Fibroblast of lung (primary cell): ENCODE measurements at regions not wholly inside any gene's neighbourhood (a gene's known extent, or its start where the extent isn't known, plus 50 kb on each side); places are given as distances from the start of the nearest gene placed in this dataset.

Experiments used
- DNase-seq, 2 donors: peaks; one replicate each; pipeline versions ENCODE4 v3.0.0 to v3.0.0-alpha.2; 2010; ENCODE audit warnings: low read depth in 2 of 2
- H2AFZ ChIP-seq: 2 replicates; pipeline ENCODE4 v1.5.1; 2012; ENCODE audit warnings: low read length, control low read depth, inconsistent platforms
- H3K27ac ChIP-seq: 2 replicates; pipeline ENCODE4 v1.5.1; 2011; ENCODE audit warnings: low read length, control low read depth; ENCODE audit not compliant: insufficient read depth
- H3K27me3 ChIP-seq: 2 replicates; pipeline ENCODE4 v1.5.1; 2011; ENCODE audit warnings: mild to moderate bottlenecking, low read length; ENCODE audit not compliant: control insufficient read depth, insufficient read depth
- H3K36me3 ChIP-seq: 2 replicates; pipeline ENCODE4 v1.5.1; 2011; ENCODE audit warnings: low read length; ENCODE audit not compliant: control insufficient read depth, insufficient read depth
- H3K4me1 ChIP-seq: 2 replicates; pipeline ENCODE4 v1.5.1; 2011; ENCODE audit warnings: low read length; ENCODE audit not compliant: control insufficient read depth, insufficient read depth; ENCODE audit errors: extremely low read depth
- H3K4me2 ChIP-seq: 2 replicates; pipeline ENCODE4 v1.5.1; 2011; ENCODE audit warnings: low read length, control low read depth; ENCODE audit not compliant: insufficient read depth; ENCODE audit errors: extremely low read depth
- H3K4me3 ChIP-seq, 4 experiments: fragments of 200-600 bp in 1 of 4; sonication (generic) in 1 of 4; replicated peaks in 1 of 4; 2 replicates each; pipeline ENCODE4 v1.5.1; 2011 to 2016; ENCODE audit warnings: low read length in 4 of 4, low read depth in 3 of 4, mild to moderate bottlenecking in 3 of 4, control low read depth in 2 of 4, inconsistent platforms in 1 of 4, mixed read lengths in 1 of 4; ENCODE audit not compliant: insufficient read depth in 1 of 4; ENCODE audit errors: control extremely low read depth in 1 of 4
- H3K79me2 ChIP-seq: 2 replicates; pipeline ENCODE4 v1.5.1; 2012; ENCODE audit warnings: mild to moderate bottlenecking, low read length, inconsistent platforms; ENCODE audit not compliant: control insufficient read depth, insufficient read depth
- H3K9ac ChIP-seq: 2 replicates; pipeline ENCODE4 v1.5.1; 2011; ENCODE audit warnings: mild to moderate bottlenecking, low read length, control low read depth; ENCODE audit not compliant: insufficient read depth
- H3K9me3 ChIP-seq: 2 replicates; pipeline ENCODE4 v1.5.1; 2012; ENCODE audit warnings: low read depth, low read length; ENCODE audit not compliant: control insufficient read depth, insufficient read depth
- H4K20me1 ChIP-seq: 2 replicates; pipeline ENCODE4 v1.5.1; 2011; ENCODE audit warnings: low read length; ENCODE audit not compliant: control insufficient read depth, insufficient read depth; ENCODE audit errors: extremely low read depth
- EZH2 ChIP-seq: IDR thresholded peaks from 2 replicates; pipeline ENCODE4 v1.5.1; 2012; ENCODE audit warnings: low read length, control low read depth, mild to moderate bottlenecking; ENCODE audit errors: missing control alignments
- TF ChIP-seq, protein P1 (sequence below), 2 donors: IDR thresholded peaks in 1 of 2; conservative IDR thresholded peaks in 1 of 2; 1 replicate in 1 of 2; 2 replicates in 1 of 2; pipeline ENCODE4 v1.5.1; 2011 to 2012; ENCODE audit warnings: low read length in 2 of 2, control low read depth in 1 of 2, inconsistent platforms in 1 of 2, low read depth in 1 of 2, mild to moderate bottlenecking in 1 of 2

GRCh38 chr21:35764077-35764476, 296.2 kb downstream of the SETD4 start:
- no peaks in the 10 kb centered on the region for H3K36me3 ChIP-seq
- H4K20me1 ChIP-seq = no peaks in the 10 kb centered on the region
- H3K27me3 ChIP-seq = no peaks in the 10 kb centered on the region
- H3K79me2 ChIP-seq = no peaks in the 10 kb centered on the region
- TF ChIP-seq, protein P1, sequence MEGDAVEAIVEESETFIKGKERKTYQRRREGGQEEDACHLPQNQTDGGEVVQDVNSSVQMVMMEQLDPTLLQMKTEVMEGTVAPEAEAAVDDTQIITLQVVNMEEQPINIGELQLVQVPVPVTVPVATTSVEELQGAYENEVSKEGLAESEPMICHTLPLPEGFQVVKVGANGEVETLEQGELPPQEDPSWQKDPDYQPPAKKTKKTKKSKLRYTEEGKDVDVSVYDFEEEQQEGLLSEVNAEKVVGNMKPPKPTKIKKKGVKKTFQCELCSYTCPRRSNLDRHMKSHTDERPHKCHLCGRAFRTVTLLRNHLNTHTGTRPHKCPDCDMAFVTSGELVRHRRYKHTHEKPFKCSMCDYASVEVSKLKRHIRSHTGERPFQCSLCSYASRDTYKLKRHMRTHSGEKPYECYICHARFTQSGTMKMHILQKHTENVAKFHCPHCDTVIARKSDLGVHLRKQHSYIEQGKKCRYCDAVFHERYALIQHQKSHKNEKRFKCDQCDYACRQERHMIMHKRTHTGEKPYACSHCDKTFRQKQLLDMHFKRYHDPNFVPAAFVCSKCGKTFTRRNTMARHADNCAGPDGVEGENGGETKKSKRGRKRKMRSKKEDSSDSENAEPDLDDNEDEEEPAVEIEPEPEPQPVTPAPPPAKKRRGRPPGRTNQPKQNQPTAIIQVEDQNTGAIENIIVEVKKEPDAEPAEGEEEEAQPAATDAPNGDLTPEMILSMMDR (conservative IDR thresholded peaks at IDR 0.05 in 1 of 2, IDR thresholded peaks at IDR 0.05 in 1 of 2; ENCODE audit: low read depth in 1 of 2, low read length in 2 of 2) = no peak
- H2AFZ ChIP-seq = no peak overlapping the region
- H3K4me3 ChIP-seq = no peak overlapping the region
- no peaks in the 10 kb centered on the region for H3K4me1 ChIP-seq
- no peak overlapping the region for H3K4me2 ChIP-seq
- H3K27ac ChIP-seq = no peak overlapping the region
- H3K9me3 ChIP-seq = no peaks in the 10 kb centered on the region
- H3K9ac ChIP-seq = no peak overlapping the region
- DNase-seq = no peak

- no peaks in the 10 kb centered on the region for H4K20me1 ChIP-seq
- H3K27ac ChIP-seq = no peak overlapping the region
- no peak overlapping the region for H2AFZ ChIP-seq
- H3K4me2 ChIP-seq = no peak overlapping the region
- no peak overlapping the region for H3K4me3 ChIP-seq
- H3K27me3 ChIP-seq = peaks cover 4% of the 10 kb centered on the region
- no peaks in the 10 kb centered on the region for H3K9me3 ChIP-seq
- TF ChIP-seq, protein P1 (conservative IDR thresholded peaks at IDR 0.05 in 1 of 2, IDR thresholded peaks at IDR 0.05 in 1 of 2; ENCODE audit: low read depth in 1 of 2, low read length in 2 of 2) = no peak
- TF ChIP-seq EZH2 = no peak
- no peaks in the 10 kb centered on the region for H3K4me1 ChIP-seq
- H3K9ac ChIP-seq = no peak overlapping the region
- H3K79me2 ChIP-seq = no peaks in the 10 kb centered on the region
- DNase-seq = no peak
- no peaks in the 10 kb centered on the region for H3K36me3 ChIP-seq
Measured at GRCh38 chr21:35754583-35754982, 305.7 kb downstream of the SETD4 start.

- Histone ChIP-seq H3K9ac (no peak overlapping the region), H3K27ac (no peak overlapping the region), H3K79me2 (no peaks in the 10 kb centered on the region), H3K27me3 (peaks cover 4% of the 10 kb centered on the region), H3K4me1 (no peaks in the 10 kb centered on the region), H3K36me3 (no peaks in the 10 kb centered on the region), H3K4me2 (no peak overlapping the region), H3K4me3 (no peak overlapping the region), H2AFZ (no peak overlapping the region), H3K9me3 (no peaks in the 10 kb centered on the region), H4K20me1 (no peaks in the 10 kb centered on the region)
- no peak for DNase-seq
- TF ChIP-seq, protein P1 (conservative IDR thresholded peaks at IDR 0.05 in 1 of 2, IDR thresholded peaks at IDR 0.05 in 1 of 2; ENCODE audit: low read depth in 1 of 2, low read length in 2 of 2) = no peak
- no peak for TF ChIP-seq EZH2
Measured at GRCh38 chr21:35753308-35753707, 307.0 kb downstream of the SETD4 start.
